ENCODE measurements at regions not wholly inside any gene's neighbourhood (a gene's known extent, or its start where the extent isn't known, plus 50 kb on each side); places are given as distances from the start of the nearest gene placed in this dataset.

GRCh38 chr3:88000853-88001252, 58.0 kb downstream of the CGGBP1 start:
- H3K4me3 ChIP-seq = peak overlapping the region; percentile 60
- H3K27ac ChIP-seq = no peak overlapping the region
- TF ChIP-seq, protein P1, sequence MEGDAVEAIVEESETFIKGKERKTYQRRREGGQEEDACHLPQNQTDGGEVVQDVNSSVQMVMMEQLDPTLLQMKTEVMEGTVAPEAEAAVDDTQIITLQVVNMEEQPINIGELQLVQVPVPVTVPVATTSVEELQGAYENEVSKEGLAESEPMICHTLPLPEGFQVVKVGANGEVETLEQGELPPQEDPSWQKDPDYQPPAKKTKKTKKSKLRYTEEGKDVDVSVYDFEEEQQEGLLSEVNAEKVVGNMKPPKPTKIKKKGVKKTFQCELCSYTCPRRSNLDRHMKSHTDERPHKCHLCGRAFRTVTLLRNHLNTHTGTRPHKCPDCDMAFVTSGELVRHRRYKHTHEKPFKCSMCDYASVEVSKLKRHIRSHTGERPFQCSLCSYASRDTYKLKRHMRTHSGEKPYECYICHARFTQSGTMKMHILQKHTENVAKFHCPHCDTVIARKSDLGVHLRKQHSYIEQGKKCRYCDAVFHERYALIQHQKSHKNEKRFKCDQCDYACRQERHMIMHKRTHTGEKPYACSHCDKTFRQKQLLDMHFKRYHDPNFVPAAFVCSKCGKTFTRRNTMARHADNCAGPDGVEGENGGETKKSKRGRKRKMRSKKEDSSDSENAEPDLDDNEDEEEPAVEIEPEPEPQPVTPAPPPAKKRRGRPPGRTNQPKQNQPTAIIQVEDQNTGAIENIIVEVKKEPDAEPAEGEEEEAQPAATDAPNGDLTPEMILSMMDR (IDR thresholded peaks at IDR 0.05) = no peak
- DNase-seq (ENCODE audit: low spot score) = no peak

- TF ChIP-seq, protein P1 (IDR thresholded peaks at IDR 0.05) = no peak
Observed at GRCh38 chr3:87997966-87998365, 60.8 kb downstream of the CGGBP1 start.

GRCh38 chr3:87997298-87997697, 61.5 kb downstream of the CGGBP1 start:
- H3K4me3 ChIP-seq = no peak overlapping the region
- DNase-seq (ENCODE audit: low spot score) = no peak
- no peak overlapping the region for H3K27ac ChIP-seq
- TF ChIP-seq, protein P1 (IDR thresholded peaks at IDR 0.05) = no peak

More at GRCh38 chr3:87997966-87998365, 60.8 kb downstream of the CGGBP1 start:
- Histone ChIP-seq H3K27ac (no peak overlapping the region), H3K4me3 (no peak overlapping the region)
- DNase-seq (ENCODE audit: low spot score) = no peak

DNA sequence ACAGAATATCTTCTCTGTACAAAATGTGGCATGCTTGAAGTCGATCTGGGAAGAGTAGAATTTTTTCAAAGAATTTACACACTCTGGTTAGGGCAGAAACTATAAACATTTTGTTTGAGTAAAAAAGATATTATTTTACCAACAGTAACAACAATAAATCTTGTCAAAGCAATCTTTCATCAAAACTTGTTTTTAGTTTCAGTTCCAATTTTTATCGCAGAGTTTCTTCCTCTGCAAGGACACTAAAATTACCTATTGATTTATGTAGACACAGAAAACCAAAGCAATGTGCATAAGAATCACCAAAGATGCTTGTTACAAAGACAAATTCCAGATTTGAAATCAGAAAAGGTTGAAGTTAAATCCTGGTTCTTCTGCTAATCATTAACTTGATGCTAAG, 61.9 kb downstream of the CGGBP1 start:
- no peak for DNase-seq (ENCODE audit: low spot score)
- Histone ChIP-seq H3K27ac (no peak overlapping the region), H3K4me3 (no peak overlapping the region)
- TF ChIP-seq, protein P1 (IDR thresholded peaks at IDR 0.05) = no peak

GRCh38 chr3:87993566-87993965, 65.2 kb downstream of the CGGBP1 start:
- Histone ChIP-seq H3K27ac (no peak overlapping the region), H3K4me3 (no peak overlapping the region)
- no peak for DNase-seq (ENCODE audit: low spot score)
- TF ChIP-seq, protein P1 (IDR thresholded peaks at IDR 0.05) = no peak

- no peak for DNase-seq (ENCODE audit: low spot score)
- H3K27ac ChIP-seq = no peak overlapping the region
- no peak overlapping the region for H3K4me3 ChIP-seq
- TF ChIP-seq, protein P1 (IDR thresholded peaks at IDR 0.05) = no peak
Observed at GRCh38 chr3:87987952-87988351, 70.9 kb downstream of the CGGBP1 start.

- no peak overlapping the region for H3K4me3 ChIP-seq
- H3K27ac ChIP-seq = no peak overlapping the region
- DNase-seq (ENCODE audit: low spot score) = no peak
- TF ChIP-seq, protein P1 (IDR thresholded peaks at IDR 0.05) = no peak
Observed at GRCh38 chr3:87982421-87982820, 76.4 kb downstream of the CGGBP1 start.

Data from coronary artery (tissue), 2 donors.